ENCODE measurements at regions not wholly inside any gene's neighbourhood (a gene's known extent, or its start where the extent isn't known, plus 50 kb on each side); places are given as distances from the start of the nearest gene placed in this dataset.
A peak's percentile ranks its signal among the peaks of the same experiment; 100 is the strongest.

DNA sequence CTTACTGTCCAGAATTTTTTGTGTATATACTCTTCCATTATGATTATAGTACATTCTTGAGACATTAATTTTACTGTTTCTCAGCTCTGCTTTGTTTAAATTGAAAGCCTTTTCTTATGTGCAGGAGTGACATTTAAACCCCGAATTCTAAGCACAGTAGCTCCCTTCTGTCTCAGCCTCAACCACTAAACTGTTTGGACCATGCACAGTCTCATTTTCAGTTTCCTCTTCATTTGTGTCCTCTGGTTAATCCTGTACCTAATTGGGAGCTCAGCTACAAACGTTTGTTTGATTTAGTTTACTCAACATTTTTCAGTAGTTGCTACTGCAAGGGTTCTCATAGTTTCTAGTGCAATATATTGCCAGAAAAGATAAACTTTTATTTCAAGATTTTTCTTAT lies 206.3 kb downstream of the SLITRK5 start:
- Histone ChIP-seq H3K4me3 (ENCODE audit: low read length) (no peak overlapping the region), H3K4me1 (ENCODE audit: insufficient read depth, low read length) (no peaks in the 10 kb centered on the region), H3K9ac (ENCODE audit: low read depth, low read length) (no peak overlapping the region), H3K9me3 (ENCODE audit: insufficient read depth, low read depth, low read length) (no peaks in the 10 kb centered on the region), H3K27ac (ENCODE audit: low read length) (no peak overlapping the region), H3K27me3 (ENCODE audit: insufficient read depth, low read length) (no peaks in the 10 kb centered on the region), H3K36me3 (ENCODE audit: insufficient read depth, low read depth, low read length) (no peaks in the 10 kb centered on the region)

DNA sequence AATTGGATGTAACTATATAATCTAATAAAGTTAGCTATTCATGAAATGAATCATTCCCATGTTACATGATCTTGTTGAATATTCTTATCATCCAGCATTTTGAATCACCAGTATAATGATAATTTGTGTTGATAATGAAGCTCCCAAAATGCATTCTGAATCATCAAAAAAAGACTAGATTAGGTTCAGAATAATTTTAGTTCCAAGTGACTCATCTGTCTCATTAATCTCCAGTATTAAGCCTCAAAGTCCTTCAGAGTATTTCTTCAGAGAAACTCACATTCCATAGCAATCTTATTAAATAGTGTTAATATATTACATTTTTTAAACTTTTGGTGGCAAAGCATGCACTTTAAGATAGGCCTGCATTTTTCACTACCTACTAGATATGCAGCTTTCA lies 207.5 kb downstream of the SLITRK5 start:
- no peak overlapping the region for H3K9ac ChIP-seq (ENCODE audit: low read depth, low read length)
- H3K27ac ChIP-seq (ENCODE audit: low read length): no peak overlapping the region
- no peaks in the 10 kb centered on the region for H3K4me1 ChIP-seq (ENCODE audit: insufficient read depth, low read length)
- no peaks in the 10 kb centered on the region for H3K36me3 ChIP-seq (ENCODE audit: insufficient read depth, low read depth, low read length)
- no peaks in the 10 kb centered on the region for H3K27me3 ChIP-seq (ENCODE audit: insufficient read depth, low read length)
- H3K4me3 ChIP-seq (ENCODE audit: low read length): no peak overlapping the region
- no peaks in the 10 kb centered on the region for H3K9me3 ChIP-seq (ENCODE audit: insufficient read depth, low read depth, low read length)

DNA sequence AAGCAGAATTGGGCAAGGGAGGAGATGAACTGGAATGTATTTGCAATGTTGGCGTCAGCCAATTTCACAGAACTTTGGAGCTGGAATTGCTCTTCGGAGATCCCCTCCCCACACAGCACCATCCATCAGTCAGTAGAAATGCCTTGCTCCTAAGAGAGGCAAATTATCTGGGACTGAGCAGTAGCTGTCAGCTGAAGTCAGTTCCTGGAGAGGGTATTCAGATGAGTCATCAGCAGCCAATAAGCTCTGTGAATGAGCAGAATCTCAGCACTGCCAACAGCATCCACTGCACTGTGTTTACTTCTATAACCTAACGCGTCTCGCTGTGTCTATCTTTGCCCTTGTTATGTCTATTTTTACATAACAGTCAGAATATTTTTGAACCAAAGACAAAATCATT lies 213.7 kb downstream of the SLITRK5 start:
- Histone ChIP-seq H3K27ac (ENCODE audit: low read length) (no peak overlapping the region), H3K36me3 (ENCODE audit: insufficient read depth, low read depth, low read length) (no peaks in the 10 kb centered on the region), H3K9ac (ENCODE audit: low read depth, low read length) (no peak overlapping the region), H3K4me3 (ENCODE audit: low read length) (no peak overlapping the region), H3K27me3 (ENCODE audit: insufficient read depth, low read length) (no peaks in the 10 kb centered on the region), H3K4me1 (ENCODE audit: insufficient read depth, low read length) (no peaks in the 10 kb centered on the region; the same call in 1 of the 2 replicates), H3K9me3 (ENCODE audit: insufficient read depth, low read depth, low read length) (no peaks in the 10 kb centered on the region)

DNA sequence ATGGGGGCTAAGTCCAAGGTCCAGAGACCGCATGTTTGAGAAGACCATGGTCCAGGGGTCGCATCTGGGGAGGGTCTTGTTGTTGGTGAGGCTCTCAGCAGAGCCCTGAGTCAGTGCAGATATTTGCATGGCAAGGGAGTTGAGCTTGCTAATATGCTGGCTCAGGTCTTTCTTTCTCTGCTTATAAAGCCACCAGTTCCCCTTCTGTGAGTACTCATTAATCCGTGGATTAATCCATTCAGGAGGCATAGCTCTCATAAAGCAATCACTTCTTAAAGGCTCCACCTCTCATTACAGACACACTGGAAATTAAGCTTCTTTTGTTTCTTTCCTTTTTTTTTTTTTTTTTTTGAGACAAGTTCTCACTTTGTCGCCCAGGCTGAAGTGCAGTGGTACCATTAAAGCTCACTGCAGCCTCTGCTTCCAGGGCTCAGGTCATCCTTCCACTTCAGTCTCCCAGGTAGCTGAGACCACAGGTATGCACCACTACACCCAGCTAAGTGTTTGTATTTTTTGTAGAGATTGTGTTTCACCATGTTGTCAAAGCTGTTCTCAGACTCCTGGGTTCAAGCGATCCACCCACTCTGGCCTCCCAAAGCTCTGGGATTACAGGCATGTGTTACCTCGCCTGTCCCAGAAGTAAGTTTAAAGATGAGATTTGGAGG lies 216.4 kb downstream of the SLITRK5 start:
- Histone ChIP-seq H3K9me3 (ENCODE audit: insufficient read depth, low read depth, low read length) (no peaks in the 10 kb centered on the region), H3K9ac (ENCODE audit: low read depth, low read length) (no peak overlapping the region), H3K27me3 (ENCODE audit: insufficient read depth, low read length) (no peaks in the 10 kb centered on the region), H3K4me3 (ENCODE audit: low read length) (no peak overlapping the region), H3K36me3 (ENCODE audit: insufficient read depth, low read depth, low read length) (no peaks in the 10 kb centered on the region), H3K4me1 (ENCODE audit: insufficient read depth, low read length) (no peaks in the 10 kb centered on the region; the same call in 1 of the 2 replicates), H3K27ac (ENCODE audit: low read length) (no peak overlapping the region)

DNA sequence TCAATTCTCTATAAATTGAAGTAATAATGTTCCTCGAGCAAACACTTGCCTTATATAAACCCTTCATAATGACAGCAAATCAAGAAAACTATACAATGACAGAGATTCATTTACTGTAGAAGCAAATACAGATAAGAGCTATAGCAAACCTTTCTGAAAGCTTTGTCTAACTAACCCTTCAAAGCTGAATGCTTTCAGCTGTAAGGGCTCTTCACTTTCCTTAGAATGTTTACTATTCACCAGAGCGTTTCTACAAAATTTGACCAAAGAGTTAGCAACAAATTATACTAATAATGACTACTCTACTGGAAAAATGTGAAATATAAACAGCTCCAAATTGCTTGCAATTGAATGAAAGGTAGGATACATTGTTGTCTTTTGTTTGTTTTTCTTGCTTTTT lies 218.1 kb downstream of the SLITRK5 start:
- Histone ChIP-seq H3K4me1 (ENCODE audit: insufficient read depth, low read length) (no peaks in the 10 kb centered on the region; the same call in 1 of the 2 replicates), H3K27me3 (ENCODE audit: insufficient read depth, low read length) (no peaks in the 10 kb centered on the region), H3K9me3 (ENCODE audit: insufficient read depth, low read depth, low read length) (no peaks in the 10 kb centered on the region), H3K9ac (ENCODE audit: low read depth, low read length) (no peak overlapping the region), H3K4me3 (ENCODE audit: low read length) (no peak overlapping the region), H3K36me3 (ENCODE audit: insufficient read depth, low read depth, low read length) (no peaks in the 10 kb centered on the region), H3K27ac (ENCODE audit: low read length) (no peak overlapping the region)

DNA sequence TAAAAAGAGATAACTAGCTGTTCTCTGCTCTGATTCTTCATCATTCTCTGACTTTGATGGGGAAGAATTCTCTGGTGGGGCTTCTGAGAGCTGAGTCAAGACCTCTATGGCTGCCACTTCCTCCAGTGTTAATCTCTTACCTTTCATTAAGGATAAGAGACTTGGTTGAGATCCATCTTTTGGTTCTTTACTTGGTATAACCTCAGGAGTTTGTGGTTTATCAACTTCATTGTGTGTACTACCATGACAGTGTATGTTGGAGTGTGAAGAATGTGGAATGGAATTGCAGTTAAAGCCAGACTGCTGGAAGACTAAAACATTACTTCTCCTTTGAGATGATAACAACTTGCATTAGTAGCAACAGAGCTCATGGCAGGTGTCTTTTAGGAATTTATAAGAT lies 222.0 kb downstream of the SLITRK5 start:
- Histone ChIP-seq H3K36me3 (ENCODE audit: insufficient read depth, low read depth, low read length) (no peaks in the 10 kb centered on the region), H3K27me3 (ENCODE audit: insufficient read depth, low read length) (no peaks in the 10 kb centered on the region), H3K4me1 (ENCODE audit: insufficient read depth, low read length) (no peaks in the 10 kb centered on the region), H3K9me3 (ENCODE audit: insufficient read depth, low read depth, low read length) (no peaks in the 10 kb centered on the region), H3K4me3 (ENCODE audit: low read length) (no peak overlapping the region), H3K27ac (ENCODE audit: low read length) (no peak overlapping the region), H3K9ac (ENCODE audit: low read depth, low read length) (no peak overlapping the region)

DNA sequence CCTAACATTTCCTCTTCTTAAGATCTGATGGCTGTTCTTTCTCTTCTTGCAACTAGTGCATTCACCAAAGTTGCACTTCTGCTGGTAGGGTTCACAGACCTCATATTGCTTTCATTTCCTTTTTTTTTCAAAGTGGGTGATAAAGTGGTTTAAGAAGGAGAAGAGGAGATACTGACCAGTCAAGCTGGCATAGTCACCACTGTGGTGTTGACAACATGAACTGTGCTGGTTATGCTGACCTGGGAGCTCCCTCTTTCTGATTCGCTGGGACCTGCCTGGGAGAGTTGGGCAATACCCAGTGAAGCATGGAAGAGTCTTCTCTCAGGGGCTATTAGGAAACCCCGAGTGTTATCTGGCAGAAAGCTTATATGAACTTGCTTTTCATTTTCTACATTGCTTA lies 222.9 kb downstream of the SLITRK5 start:
- no peak overlapping the region for H3K4me3 ChIP-seq (ENCODE audit: low read length)
- H3K9me3 ChIP-seq (ENCODE audit: insufficient read depth, low read depth, low read length): no peaks in the 10 kb centered on the region
- H3K27me3 ChIP-seq (ENCODE audit: insufficient read depth, low read length): no peaks in the 10 kb centered on the region
- no peaks in the 10 kb centered on the region for H3K36me3 ChIP-seq (ENCODE audit: insufficient read depth, low read depth, low read length)
- no peaks in the 10 kb centered on the region for H3K4me1 ChIP-seq (ENCODE audit: insufficient read depth, low read length)
- H3K9ac ChIP-seq (ENCODE audit: low read depth, low read length): no peak overlapping the region
- no peak overlapping the region for H3K27ac ChIP-seq (ENCODE audit: low read length)

DNA sequence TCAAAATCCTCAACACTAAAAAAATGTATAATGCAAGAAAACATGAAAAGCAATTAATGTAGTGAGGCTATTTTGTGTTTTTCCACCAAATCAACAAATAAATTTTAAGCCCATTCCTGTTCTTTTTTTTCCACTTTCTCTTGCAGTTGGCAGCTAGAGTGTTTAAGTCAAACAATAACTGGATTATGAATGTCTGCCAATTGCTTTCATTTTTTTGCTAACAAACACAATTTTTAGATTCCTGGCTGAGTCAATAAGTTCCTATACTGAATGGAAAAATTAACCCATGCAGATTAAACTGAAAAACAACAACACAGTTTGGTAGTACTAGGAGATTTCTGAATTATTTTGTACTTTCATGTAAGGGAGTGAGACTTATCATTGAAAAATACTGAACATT lies 232.4 kb downstream of the SLITRK5 start:
- Histone ChIP-seq H3K36me3 (ENCODE audit: insufficient read depth, low read depth, low read length) (no peaks in the 10 kb centered on the region), H3K4me3 (ENCODE audit: low read length) (no peak overlapping the region), H3K27me3 (ENCODE audit: insufficient read depth, low read length) (no peaks in the 10 kb centered on the region), H3K9me3 (ENCODE audit: insufficient read depth, low read depth, low read length) (no peaks in the 10 kb centered on the region), H3K27ac (ENCODE audit: low read length) (no peak overlapping the region), H3K4me1 (ENCODE audit: insufficient read depth, low read length) (no peaks in the 10 kb centered on the region), H3K9ac (ENCODE audit: low read depth, low read length) (peak overlapping the region; percentile 38; the same call in 1 of the 2 replicates)

DNA sequence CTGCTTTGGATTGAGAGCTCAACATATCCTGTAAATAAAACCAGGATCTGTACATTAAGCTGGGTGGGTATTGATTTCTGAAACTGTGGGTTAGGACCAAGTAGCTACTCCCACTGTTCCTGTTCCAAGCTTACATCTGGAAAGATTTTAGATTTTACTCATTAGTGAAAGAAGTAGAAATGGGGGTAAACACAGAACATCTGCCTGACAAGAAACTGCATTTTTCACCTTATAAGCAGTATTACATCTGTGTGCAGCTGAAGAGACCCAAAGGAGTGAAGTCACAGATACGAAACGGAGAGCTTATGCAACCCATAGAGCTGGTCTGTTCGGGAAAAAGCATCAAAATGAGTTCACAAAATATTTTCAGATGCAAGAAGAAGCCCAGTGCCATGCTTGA lies 235.2 kb downstream of the SLITRK5 start:
- Histone ChIP-seq H3K36me3 (ENCODE audit: insufficient read depth, low read depth, low read length) (no peaks in the 10 kb centered on the region), H3K27me3 (ENCODE audit: insufficient read depth, low read length) (no peaks in the 10 kb centered on the region), H3K9me3 (ENCODE audit: insufficient read depth, low read depth, low read length) (no peaks in the 10 kb centered on the region), H3K27ac (ENCODE audit: low read length) (no peak overlapping the region), H3K4me3 (ENCODE audit: low read length) (no peak overlapping the region), H3K9ac (ENCODE audit: low read depth, low read length) (no peak overlapping the region), H3K4me1 (ENCODE audit: insufficient read depth, low read length) (no peaks in the 10 kb centered on the region)

DNA sequence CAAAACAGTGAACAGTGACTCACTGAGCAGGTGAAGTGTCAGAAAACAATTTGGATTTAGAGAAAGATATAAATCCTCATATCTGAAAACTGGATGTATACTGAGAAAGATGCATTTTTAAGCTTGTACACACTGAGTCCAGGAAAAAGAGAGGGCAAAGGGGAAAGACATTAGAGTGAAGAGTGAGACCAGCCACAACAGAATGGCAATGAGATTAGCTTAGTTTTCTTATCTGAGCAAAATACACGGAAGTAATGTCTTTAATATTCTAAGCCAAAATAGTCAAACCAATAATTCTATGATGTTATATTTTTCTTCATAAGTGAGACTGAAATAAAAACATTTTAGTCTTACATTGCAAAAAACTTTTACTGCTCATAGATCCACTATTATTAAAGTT lies 236.0 kb downstream of the SLITRK5 start:
- H3K4me3 ChIP-seq (ENCODE audit: low read length): no peak overlapping the region
- H3K9me3 ChIP-seq (ENCODE audit: insufficient read depth, low read depth, low read length): no peaks in the 10 kb centered on the region
- no peak overlapping the region for H3K27ac ChIP-seq (ENCODE audit: low read length)
- no peaks in the 10 kb centered on the region for H3K36me3 ChIP-seq (ENCODE audit: insufficient read depth, low read depth, low read length)
- no peaks in the 10 kb centered on the region for H3K4me1 ChIP-seq (ENCODE audit: insufficient read depth, low read length)
- no peaks in the 10 kb centered on the region for H3K27me3 ChIP-seq (ENCODE audit: insufficient read depth, low read length)
- H3K9ac ChIP-seq (ENCODE audit: low read depth, low read length): no peak overlapping the region

DNA sequence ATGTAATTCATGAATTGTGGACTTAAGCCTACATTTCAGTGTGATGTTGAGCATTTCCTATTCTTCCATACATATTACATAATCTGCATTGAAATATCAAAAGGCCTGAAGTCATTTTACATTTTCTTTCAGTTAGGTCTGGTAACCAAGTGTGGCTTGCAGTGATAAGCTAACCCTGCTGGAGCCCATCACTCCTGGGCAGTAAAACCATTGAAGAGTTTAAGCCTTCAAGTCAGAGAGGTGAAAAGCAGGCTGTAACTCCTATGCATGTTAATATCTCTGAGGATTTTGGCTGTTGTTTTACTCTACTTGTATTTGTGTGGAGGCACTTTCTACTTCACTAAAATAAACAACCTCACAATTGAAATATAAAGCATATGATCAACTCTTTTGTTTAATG lies 248.8 kb downstream of the SLITRK5 start:
- Histone ChIP-seq H3K36me3 (ENCODE audit: insufficient read depth, low read depth, low read length) (no peaks in the 10 kb centered on the region), H3K27ac (ENCODE audit: low read length) (no peak overlapping the region), H3K27me3 (ENCODE audit: insufficient read depth, low read length) (no peaks in the 10 kb centered on the region), H3K4me1 (ENCODE audit: insufficient read depth, low read length) (peaks cover 4% of the 10 kb centered on the region; the same call in 1 of the 2 replicates), H3K9ac (ENCODE audit: low read depth, low read length) (no peak overlapping the region), H3K4me3 (ENCODE audit: low read length) (no peak overlapping the region), H3K9me3 (ENCODE audit: insufficient read depth, low read depth, low read length) (no peaks in the 10 kb centered on the region)

DNA sequence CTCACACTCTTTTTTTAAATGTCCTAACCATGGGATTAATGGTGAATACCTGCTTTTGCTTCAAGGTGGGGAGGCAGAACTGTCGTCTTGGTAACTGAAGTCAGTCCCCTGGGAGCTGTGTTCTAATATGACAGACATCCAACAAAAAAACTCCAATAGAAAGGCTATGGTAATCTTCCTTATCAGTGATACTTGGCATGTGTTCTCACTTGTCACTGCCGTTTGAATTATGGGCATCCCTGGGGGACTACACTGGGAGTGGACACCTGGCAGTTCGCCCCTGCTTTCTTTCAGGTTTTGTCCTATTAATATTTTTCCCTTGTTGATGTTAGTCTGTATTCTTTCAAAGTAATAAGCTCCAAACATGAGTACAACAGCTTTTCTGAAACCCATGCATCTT lies 252.6 kb downstream of the SLITRK5 start:
- no peak overlapping the region for H3K4me3 ChIP-seq (ENCODE audit: low read length)
- no peaks in the 10 kb centered on the region for H3K27me3 ChIP-seq (ENCODE audit: insufficient read depth, low read length)
- H3K27ac ChIP-seq (ENCODE audit: low read length): no peak overlapping the region
- H3K4me1 ChIP-seq (ENCODE audit: insufficient read depth, low read length): peaks cover 4% of the 10 kb centered on the region; the same call in 1 of the 2 replicates
- no peaks in the 10 kb centered on the region for H3K9me3 ChIP-seq (ENCODE audit: insufficient read depth, low read depth, low read length)
- no peak overlapping the region for H3K9ac ChIP-seq (ENCODE audit: low read depth, low read length)
- no peaks in the 10 kb centered on the region for H3K36me3 ChIP-seq (ENCODE audit: insufficient read depth, low read depth, low read length)
